Progenitor cell of endocrine pancreas (in vitro differentiated cells): ENCODE measurements at regions not wholly inside any gene's neighbourhood (a gene's known extent, or its start where the extent isn't known, plus 50 kb on each side); places are given as distances from the start of the nearest gene placed in this dataset.

Experiments used
- DNase-seq: peaks from one replicate; pipeline ENCODE4 v3.0.0; 2021; ENCODE audit warnings: low spot score; ENCODE audit not compliant: unreplicated experiment
- H3K27ac Mint-ChIP-seq: 2 replicates; pipeline ENCODE4 v1.8.0; 2021; ENCODE audit warnings: mild to moderate bottlenecking, moderate library complexity, mixed read lengths
- H3K27me3 Mint-ChIP-seq: 2 replicates; pipeline ENCODE4 v1.8.0; 2021; ENCODE audit warnings: mixed read lengths
- H3K36me3 Mint-ChIP-seq: 2 replicates; pipeline ENCODE4 v1.8.0; 2022; ENCODE audit warnings: mixed read lengths; ENCODE audit not compliant: insufficient read depth
- H3K4me1 Mint-ChIP-seq: 2 replicates; pipeline ENCODE4 v1.8.0; 2021; ENCODE audit warnings: low read depth, mixed read lengths
- H3K4me3 Mint-ChIP-seq: 2 replicates; pipeline ENCODE4 v1.8.0; 2021; ENCODE audit warnings: low read depth, mild to moderate bottlenecking, moderate library complexity, mixed read lengths
- H3K9me3 Mint-ChIP-seq: 2 replicates; pipeline ENCODE4 v1.8.0; 2021; ENCODE audit warnings: low read depth, mixed read lengths
- CTCF ChIP-seq: fragments of 200-600 bp; sonication (generic); IDR thresholded peaks from one replicate; pipeline ENCODE4 v1.5.0; 2021; ENCODE audit warnings: antibody characterized with exemption, mild to moderate bottlenecking; ENCODE audit not compliant: unreplicated experiment

GRCh38 chr5:88515881-88516819 lies 247.5 kb upstream of the TMEM161B start:
- H3K4me3 Mint-ChIP-seq, result no peak overlapping the region
- no peaks in the 10 kb centered on the region for H3K36me3 Mint-ChIP-seq
- H3K9me3 Mint-ChIP-seq, result no peaks in the 10 kb centered on the region
- no peak for TF ChIP-seq CTCF
- no peaks in the 10 kb centered on the region for H3K27me3 Mint-ChIP-seq
- no peaks in the 10 kb centered on the region for H3K4me1 Mint-ChIP-seq
- no peak overlapping the region for H3K27ac Mint-ChIP-seq
- DNase-seq, result no peak

- H3K36me3 Mint-ChIP-seq, result no peaks in the 10 kb centered on the region
- no peak overlapping the region for H3K4me3 Mint-ChIP-seq
- TF ChIP-seq CTCF, result no peak
- no peaks in the 10 kb centered on the region for H3K4me1 Mint-ChIP-seq
- DNase-seq, result no peak
- H3K27ac Mint-ChIP-seq, result no peak overlapping the region
- peaks cover 2% of the 10 kb centered on the region for H3K27me3 Mint-ChIP-seq
- H3K9me3 Mint-ChIP-seq, result no peaks in the 10 kb centered on the region
Observed at GRCh38 chr5:88515068-88515467, 246.4 kb upstream of the TMEM161B start.

GRCh38 chr5:88509403-88509802 lies 240.8 kb upstream of the TMEM161B start:
- peaks cover 10% of the 10 kb centered on the region for H3K27me3 Mint-ChIP-seq
- no peaks in the 10 kb centered on the region for H3K9me3 Mint-ChIP-seq
- no peak overlapping the region for H3K4me3 Mint-ChIP-seq
- no peaks in the 10 kb centered on the region for H3K36me3 Mint-ChIP-seq
- no peak overlapping the region for H3K27ac Mint-ChIP-seq
- DNase-seq, result no peak
- H3K4me1 Mint-ChIP-seq, result peaks cover 4% of the 10 kb centered on the region
- no peak for TF ChIP-seq CTCF

GRCh38 chr5:88507261-88507660 lies 238.6 kb upstream of the TMEM161B start:
- peaks cover 14% of the 10 kb centered on the region for H3K27me3 Mint-ChIP-seq
- H3K4me1 Mint-ChIP-seq, result peaks cover 4% of the 10 kb centered on the region
- no peaks in the 10 kb centered on the region for H3K9me3 Mint-ChIP-seq
- H3K27ac Mint-ChIP-seq, result no peak overlapping the region
- DNase-seq, result no peak
- no peak overlapping the region for H3K4me3 Mint-ChIP-seq
- no peak for TF ChIP-seq CTCF
- H3K36me3 Mint-ChIP-seq, result no peaks in the 10 kb centered on the region

- Mint-ChIP-seq H3K4me3 (no peak overlapping the region), H3K4me1 (peaks cover 4% of the 10 kb centered on the region), H3K36me3 (no peaks in the 10 kb centered on the region), H3K27ac (no peak overlapping the region), H3K9me3 (no peaks in the 10 kb centered on the region), H3K27me3 (peaks cover 21% of the 10 kb centered on the region)
- no peak for DNase-seq
- no peak for TF ChIP-seq CTCF
Observed at GRCh38 chr5:88503406-88503805, 234.8 kb upstream of the TMEM161B start.
